Activated T-cell treated with anti-CD3 and anti-CD28 coated beads, Interleukin-2, amount 50 U/mL, for 48 hours (primary cell): ENCODE measurements at regions not wholly inside any gene's neighbourhood (a gene's known extent, or its start where the extent isn't known, plus 50 kb on each side); places are given as distances from the start of the nearest gene placed in this dataset.

Experiments
- DNase-seq, 2 experiments: peaks; one replicate each; pipeline ENCODE4 v3.0.0-alpha.2; 2020

DNA sequence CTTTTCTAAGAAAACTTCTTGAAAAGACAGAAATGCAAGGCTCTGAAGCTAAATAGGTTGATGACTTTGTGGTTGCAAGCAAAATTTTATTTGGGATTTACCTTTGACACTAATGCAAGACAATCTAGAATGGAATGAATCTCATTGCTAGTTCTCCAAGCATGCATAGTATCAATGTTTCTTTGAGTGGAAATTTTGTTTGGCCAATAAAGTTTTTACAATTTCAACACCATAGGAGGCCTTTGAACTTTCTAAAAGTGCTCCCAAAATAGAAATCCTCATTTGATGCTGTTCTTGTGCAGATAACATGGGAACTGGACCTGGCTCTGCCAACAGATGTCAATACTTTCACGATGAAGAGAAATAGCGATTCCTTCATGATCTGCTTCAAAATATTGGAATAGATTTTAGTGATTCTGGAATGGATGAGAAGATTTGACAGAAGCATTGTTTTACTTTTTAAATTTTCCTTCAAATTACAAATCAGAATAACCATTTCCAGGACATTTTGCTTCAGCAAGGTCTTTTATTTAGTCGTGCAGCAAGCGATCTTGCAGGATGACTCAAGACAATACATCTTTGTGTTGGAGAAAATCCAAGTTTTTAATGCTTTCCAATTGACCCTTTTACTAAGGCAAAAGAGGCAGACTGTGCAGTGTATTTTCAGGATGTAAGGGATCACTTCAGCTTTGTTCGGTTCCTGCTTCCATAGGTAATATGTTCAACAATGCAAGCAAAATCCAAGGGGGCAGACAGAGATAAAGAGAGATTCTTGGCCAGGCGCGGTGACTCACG is 51.7 kb upstream of the OTUD4 start:
- no peak for DNase-seq

- DNase-seq = no peak
These were observed 50.3 kb upstream of the OTUD4 start for GRCh38 chr4:145230726-145231125.
